OCI-LY3 (cell line): ENCODE measurements at regions not wholly inside any gene's neighbourhood (a gene's known extent, or its start where the extent isn't known, plus 50 kb on each side); places are given as distances from the start of the nearest gene placed in this dataset.

ENCODE experiments used
- EZH2phosphoT487 ChIP-seq: fragments of 200-600 bp; shearing (Covaris generic); IDR thresholded peaks from 2 replicates; pipeline ENCODE4 v1.6.1; 2018; ENCODE audit warnings: antibody characterized with exemption, mixed run types, low read depth
- TF ChIP-seq, protein P1 (sequence below): fragments of 200-600, 300-600 bp; sonication (generic); IDR thresholded peaks from 2 replicates; pipeline ENCODE4 v1.5.1; 2014; ENCODE audit warnings: antibody characterized with exemption, low read length, low read depth

- TF ChIP-seq, protein P1, sequence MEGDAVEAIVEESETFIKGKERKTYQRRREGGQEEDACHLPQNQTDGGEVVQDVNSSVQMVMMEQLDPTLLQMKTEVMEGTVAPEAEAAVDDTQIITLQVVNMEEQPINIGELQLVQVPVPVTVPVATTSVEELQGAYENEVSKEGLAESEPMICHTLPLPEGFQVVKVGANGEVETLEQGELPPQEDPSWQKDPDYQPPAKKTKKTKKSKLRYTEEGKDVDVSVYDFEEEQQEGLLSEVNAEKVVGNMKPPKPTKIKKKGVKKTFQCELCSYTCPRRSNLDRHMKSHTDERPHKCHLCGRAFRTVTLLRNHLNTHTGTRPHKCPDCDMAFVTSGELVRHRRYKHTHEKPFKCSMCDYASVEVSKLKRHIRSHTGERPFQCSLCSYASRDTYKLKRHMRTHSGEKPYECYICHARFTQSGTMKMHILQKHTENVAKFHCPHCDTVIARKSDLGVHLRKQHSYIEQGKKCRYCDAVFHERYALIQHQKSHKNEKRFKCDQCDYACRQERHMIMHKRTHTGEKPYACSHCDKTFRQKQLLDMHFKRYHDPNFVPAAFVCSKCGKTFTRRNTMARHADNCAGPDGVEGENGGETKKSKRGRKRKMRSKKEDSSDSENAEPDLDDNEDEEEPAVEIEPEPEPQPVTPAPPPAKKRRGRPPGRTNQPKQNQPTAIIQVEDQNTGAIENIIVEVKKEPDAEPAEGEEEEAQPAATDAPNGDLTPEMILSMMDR: no peak
- no peak for TF ChIP-seq EZH2phosphoT487
These were observed 56.7 kb upstream of the RBPJ start for GRCh38 chr4:26264109-26264508.
